ENCODE measurements at regions not wholly inside any gene's neighbourhood (a gene's known extent, or its start where the extent isn't known, plus 50 kb on each side); places are given as distances from the start of the nearest gene placed in this dataset.
A peak's percentile ranks its signal among the peaks of the same experiment; 100 is the strongest.

DNA sequence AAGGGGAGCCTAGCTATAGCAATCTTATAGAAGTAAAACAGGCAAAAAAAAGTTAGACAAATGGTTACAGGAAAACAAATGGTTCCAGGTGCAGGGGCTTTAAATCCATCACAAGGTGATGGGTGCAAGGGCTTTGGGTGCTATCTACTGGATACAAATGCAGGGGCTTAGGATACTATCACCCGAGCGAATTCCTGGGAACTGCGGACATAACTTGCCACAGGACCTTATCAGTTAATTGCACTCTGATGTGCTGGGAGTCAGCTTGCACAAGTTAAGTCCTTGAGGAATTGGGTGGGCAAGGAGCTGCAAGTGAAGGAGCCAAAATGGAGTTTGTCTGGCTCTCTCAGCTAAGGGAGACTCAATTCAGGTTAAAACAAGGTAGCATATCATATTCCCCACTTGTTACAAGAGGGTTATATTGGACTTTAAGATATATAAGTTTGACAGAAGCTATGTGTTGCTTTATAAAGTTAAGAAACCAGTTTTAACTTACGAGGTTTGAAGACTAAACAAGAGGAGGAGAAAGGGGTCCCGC is 115.0 kb upstream of the PZP start:
- Mint-ChIP-seq H3K27ac (peak overlapping the region in 1 of 3 experiments; percentile 78; a peak in 1 of 7 replicates), H3K9me3 (no peaks in the 10 kb centered on the region), H3K36me3 (ENCODE audit: insufficient read depth in 1 of 3, low read depth in 3 of 3) (peaks cover 0 to 17% (median 15%) of the 10 kb centered on the region in 3 experiments; a peak in 5 of 7 replicates), H3K4me3 (no peak overlapping the region), H3K4me1 (peaks cover 9 to 10% of the 10 kb centered on the region in 2 experiments), H3K27me3 (ENCODE audit: low read depth) (no peaks in the 10 kb centered on the region)
- WGBS (ENCODE audit: extremely low coverage, insufficient read length, low lambda C conversion rate), result no CpG with 5 or more reads among the region's 5 CpGs
- no peak for DNase-seq
- Histone ChIP-seq H2BK15ac (ENCODE audit: low read depth, low read length) (no peak overlapping the region), H4K5ac (ENCODE audit: insufficient read length, low read depth, low read length) (no peak overlapping the region), H3K79me2 (ENCODE audit: insufficient read depth, low read length) (no peaks in the 10 kb centered on the region), H2BK5ac (ENCODE audit: insufficient read length, low read length) (no peak overlapping the region), H2BK20ac (ENCODE audit: low read depth, low read length, poor library complexity, severe bottlenecking) (no peak overlapping the region), H3K79me1 (ENCODE audit: insufficient read depth, low read depth, low read length, poor library complexity, severe bottlenecking) (no peaks in the 10 kb centered on the region), H2AFZ (ENCODE audit: low read length) (no peak overlapping the region), H3K18ac (ENCODE audit: insufficient read length, low read depth, low read length) (no peak overlapping the region), H2BK12ac (ENCODE audit: insufficient read length, low read depth, low read length) (no peak overlapping the region), H3K4ac (ENCODE audit: low read depth, low read length) (no peak overlapping the region), H3K56ac (ENCODE audit: insufficient read length, low read depth, low read length) (no peak overlapping the region), H3K23me2 (ENCODE audit: insufficient read length, low read depth, low read length, poor library complexity, severe bottlenecking) (no peaks in the 10 kb centered on the region), H3K9ac (ENCODE audit: extremely low read depth, insufficient read length, low read length) (no peak overlapping the region), H4K91ac (ENCODE audit: insufficient read length, low read depth, low read length) (no peak overlapping the region), H3K9me3 (ENCODE audit: control insufficient read depth, low read depth, low read length) (no peaks in the 10 kb centered on the region), H3K27me3 (ENCODE audit: insufficient read depth, low read length) (no peaks in the 10 kb centered on the region), H3K4me2 (ENCODE audit: insufficient read depth, insufficient read length, low read length) (no peak overlapping the region), H3K27ac (ENCODE audit: insufficient read length, low read depth, low read length) (no peak overlapping the region), H3K4me1 (ENCODE audit: insufficient read depth, low read length) (no peaks in the 10 kb centered on the region), H4K20me1 (ENCODE audit: control insufficient read depth, insufficient read depth, insufficient read length) (no peaks in the 10 kb centered on the region), H3K14ac (ENCODE audit: insufficient read depth, low read length) (no peak overlapping the region), H2BK120ac (ENCODE audit: low read depth, low read length, poor library complexity, severe bottlenecking) (no peak overlapping the region), H3K23ac (ENCODE audit: insufficient read length, low read depth, low read length) (no peak overlapping the region), H3T11ph (ENCODE audit: low read length) (no peak overlapping the region), H2AK5ac (ENCODE audit: insufficient read length, low read length) (no peak overlapping the region), H4K8ac (replicated peaks; ENCODE audit: insufficient read length, low read depth, low read length) (no peak overlapping the region)
- TF ChIP-seq, protein P1, sequence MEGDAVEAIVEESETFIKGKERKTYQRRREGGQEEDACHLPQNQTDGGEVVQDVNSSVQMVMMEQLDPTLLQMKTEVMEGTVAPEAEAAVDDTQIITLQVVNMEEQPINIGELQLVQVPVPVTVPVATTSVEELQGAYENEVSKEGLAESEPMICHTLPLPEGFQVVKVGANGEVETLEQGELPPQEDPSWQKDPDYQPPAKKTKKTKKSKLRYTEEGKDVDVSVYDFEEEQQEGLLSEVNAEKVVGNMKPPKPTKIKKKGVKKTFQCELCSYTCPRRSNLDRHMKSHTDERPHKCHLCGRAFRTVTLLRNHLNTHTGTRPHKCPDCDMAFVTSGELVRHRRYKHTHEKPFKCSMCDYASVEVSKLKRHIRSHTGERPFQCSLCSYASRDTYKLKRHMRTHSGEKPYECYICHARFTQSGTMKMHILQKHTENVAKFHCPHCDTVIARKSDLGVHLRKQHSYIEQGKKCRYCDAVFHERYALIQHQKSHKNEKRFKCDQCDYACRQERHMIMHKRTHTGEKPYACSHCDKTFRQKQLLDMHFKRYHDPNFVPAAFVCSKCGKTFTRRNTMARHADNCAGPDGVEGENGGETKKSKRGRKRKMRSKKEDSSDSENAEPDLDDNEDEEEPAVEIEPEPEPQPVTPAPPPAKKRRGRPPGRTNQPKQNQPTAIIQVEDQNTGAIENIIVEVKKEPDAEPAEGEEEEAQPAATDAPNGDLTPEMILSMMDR (conservative IDR thresholded peaks at IDR 0.05), result no peak

All from H9 (cell line).